B cell (primary cell): ENCODE measurements at regions not wholly inside any gene's neighbourhood (a gene's known extent, or its start where the extent isn't known, plus 50 kb on each side); places are given as distances from the start of the nearest gene placed in this dataset.

ENCODE experiments used
- ATAC-seq: fragments of 200-7000 bp; cut with Tn5 transposase; one replicate; pipeline ENCODE4 v1.10.0; 2021; ENCODE audit warnings: low read depth, mild to moderate bottlenecking, moderate number of reproducible peaks, moderate library complexity
- CTCF ChIA-PET: fragments of 350-600 bp; sonication (Branson Sonifier 250); formaldehyde crosslinking; loops from one replicate; lab custom pipeline; 2021; ENCODE audit warnings: antibody characterized with exemption, inconsistent platforms; lab: Charles Lee
- POLR2A ChIA-PET: fragments of 350-600 bp; sonication (Branson Sonifier 250); formaldehyde crosslinking; loops from one replicate; lab custom pipeline; 2021; ENCODE audit warnings: antibody characterized with exemption; lab: Charles Lee
- DNase-seq: peaks from one replicate; pipeline ENCODE4 v3.0.0; 2013
- H2AFZ ChIP-seq: 2 replicates; pipeline ENCODE4 v1.6.1; 2012; ENCODE audit warnings: mild to moderate bottlenecking, low read depth, low read length; ENCODE audit not compliant: insufficient read depth, poor library complexity, severe bottlenecking
- H3K27ac ChIP-seq, 2 donors: 1 replicate in 1 of 2; 2 replicates in 1 of 2; pipeline ENCODE4 v1.5.1; 2012 to 2013; ENCODE audit warnings: low read length in 2 of 2, mild to moderate bottlenecking in 2 of 2, moderate library complexity in 1 of 2
- H3K27me3 ChIP-seq, 4 experiments: fragments of 200-600 bp in 1 of 4; sonication (generic) in 1 of 4; replicated peaks in 1 of 4; 1 replicate in 2 of 4; 2 replicates in 2 of 4; pipeline versions ENCODE4 v1.6.1 to v1.7.0; 2013 to 2016; ENCODE audit warnings: low read length in 3 of 4, mild to moderate bottlenecking in 2 of 4, mixed read lengths in 1 of 4, moderate library complexity in 1 of 4; ENCODE audit not compliant: insufficient read depth in 4 of 4, control insufficient read depth in 3 of 4; ENCODE audit errors: control extremely low read depth in 1 of 4
- H3K36me3 ChIP-seq, 2 experiments: replicated peaks in 1 of 2; 1 replicate in 1 of 2; 2 replicates in 1 of 2; pipeline versions ENCODE4 v1.6.1 to v1.7.1; 2013; ENCODE audit warnings: low read length in 1 of 2; ENCODE audit not compliant: insufficient read depth in 2 of 2, control insufficient read depth in 1 of 2; ENCODE audit errors: control extremely low read depth in 1 of 2, extremely low read depth in 1 of 2
- H3K4me1 ChIP-seq, 2 donors: fragments of 200-600 bp in 1 of 2; sonication (generic) in 1 of 2; 1 replicate in 1 of 2; 2 replicates in 1 of 2; pipeline versions ENCODE4 v1.5.1 to v1.6.1; 2013 to 2017; ENCODE audit warnings: low read length in 2 of 2; ENCODE audit not compliant: control insufficient read depth in 2 of 2, insufficient read depth in 2 of 2
- H3K4me2 ChIP-seq: replicated peaks from 2 replicates; pipeline ENCODE3; 2012; ENCODE audit warnings: mild to moderate bottlenecking, low read depth, low read length; ENCODE audit not compliant: poor library complexity, severe bottlenecking
- H3K4me3 ChIP-seq, 5 experiments: fragments of 200-600 bp in 1 of 5; sonication (generic) in 1 of 5; 1 replicate in 3 of 5; 2 replicates in 2 of 5; pipeline versions ENCODE4 v1.5.1 to v1.7.0; 2011 to 2016; ENCODE audit warnings: low read length in 4 of 5, mild to moderate bottlenecking in 4 of 5, low read depth in 2 of 5, control low read depth in 1 of 5, moderate library complexity in 1 of 5; ENCODE audit not compliant: insufficient read depth in 1 of 5; ENCODE audit errors: control extremely low read depth in 1 of 5, extremely low read depth in 1 of 5
- H3K79me2 ChIP-seq: fragments of 200-600 bp; sonication (generic); one replicate; pipeline ENCODE4 v1.6.0; 2016; ENCODE audit warnings: low read length; ENCODE audit not compliant: control insufficient read depth, insufficient read depth
- H3K9ac ChIP-seq: fragments of 200-600 bp; sonication (generic); 2 replicates; pipeline ENCODE4 v1.6.1; 2017; ENCODE audit warnings: mild to moderate bottlenecking, low read length, moderate library complexity
- H3K9me3 ChIP-seq, 3 donors: one replicate each; pipeline versions ENCODE4 v1.6.1 to v1.7.1; 2013; ENCODE audit warnings: low read length in 2 of 3; ENCODE audit not compliant: control insufficient read depth in 2 of 3, insufficient read depth in 1 of 3; ENCODE audit errors: control extremely low read depth in 1 of 3
- H4K20me1 ChIP-seq: 2 replicates; pipeline ENCODE4 v1.6.0; 2012; ENCODE audit warnings: mild to moderate bottlenecking, low read length; ENCODE audit not compliant: insufficient read depth, control insufficient read depth, poor library complexity, severe bottlenecking
- H3K27ac Mint-ChIP-seq: one replicate; pipeline ENCODE4 v1.8.0; 2021; ENCODE audit warnings: mixed read lengths
- H3K27me3 Mint-ChIP-seq: one replicate; pipeline ENCODE4 v1.8.0; 2021; ENCODE audit warnings: mixed read lengths
- H3K4me1 Mint-ChIP-seq: one replicate; pipeline ENCODE4 v1.8.0; 2021; ENCODE audit warnings: mixed read lengths
- H3K4me3 Mint-ChIP-seq: one replicate; pipeline ENCODE4 v1.8.0; 2021; ENCODE audit warnings: mixed read lengths
- H3K9me3 Mint-ChIP-seq: one replicate; pipeline ENCODE4 v1.8.0; 2022; ENCODE audit warnings: mixed read lengths; ENCODE audit not compliant: insufficient read depth
- CTCF ChIP-seq: fragments of 200-600 bp; IDR thresholded peaks from one replicate; pipeline ENCODE4 v1.8.0; 2022; ENCODE audit warnings: antibody characterized with exemption, mild to moderate bottlenecking
- EZH2 ChIP-seq: IDR thresholded peaks from 2 replicates; pipeline ENCODE4 v1.6.1; 2012; ENCODE audit warnings: borderline replicate concordance, low read depth, mild to moderate bottlenecking, moderate library complexity, low read length; ENCODE audit not compliant: insufficient read depth, poor library complexity, severe bottlenecking
- WGBS: methylation state at CpG from one replicate; pipeline ENCODE4 v1.1.5; 2013; ENCODE audit warnings: missing lambda C conversion rate; ENCODE audit not compliant: insufficient coverage; 5-methylcytosine and 5-hydroxymethylcytosine counted together
- intact Hi-C: fragments of 100-400 bp; cut with micrococcal nuclease; formaldehyde crosslinking; loops from one replicate; pipeline ENCODE4 v1.10.0; 2022

- no peaks in the 10 kb centered on the region for H4K20me1 ChIP-seq
- H3K9me3 ChIP-seq, result peaks cover 0 to 8% (median 0%) of the 10 kb centered on the region in 3 donors
- no peaks in the 10 kb centered on the region for H3K27me3 ChIP-seq
- H3K4me2 ChIP-seq, result no peak overlapping the region
- no peaks in the 10 kb centered on the region for H3K36me3 ChIP-seq
- Mint-ChIP-seq H3K27ac (no peak overlapping the region), H3K4me3 (no peak overlapping the region), H3K4me1 (no peaks in the 10 kb centered on the region), H3K27me3 (peaks cover 5% of the 10 kb centered on the region), H3K9me3 (peaks cover 8% of the 10 kb centered on the region)
- no peaks in the 10 kb centered on the region for H3K4me1 ChIP-seq
- intact Hi-C loops, result no loop called here
- H3K4me3 ChIP-seq, result no peak overlapping the region
- H3K79me2 ChIP-seq, result no peaks in the 10 kb centered on the region
- no peak overlapping the region for H3K27ac ChIP-seq
- H3K9ac ChIP-seq, result no peak overlapping the region
- TF ChIP-seq EZH2 (no peak), CTCF (no peak)
- no peak overlapping the region for H2AFZ ChIP-seq
- DNase-seq, result no peak
- CTCF ChIA-PET, result no interaction called here
- no peak for ATAC-seq
- WGBS, result 86% methylated on average over 13 of the region's 13 CpGs
- POLR2A ChIA-PET, result no interaction called here
These were observed 69.3 kb upstream of the RGMA start for GRCh38 chr15:93158097-93158900.

- ATAC-seq (no peak), DNase-seq (no peak)
- Histone ChIP-seq H3K36me3 (no peaks in the 10 kb centered on the region), H3K4me1 (no peaks in the 10 kb centered on the region), H4K20me1 (no peaks in the 10 kb centered on the region), H3K9me3 (peaks cover 0 to 6% (median 0%) of the 10 kb centered on the region in 3 donors), H3K27ac (no peak overlapping the region), H3K4me2 (no peak overlapping the region), H3K27me3 (peaks cover 0 to 6% (median 0%) of the 10 kb centered on the region in 4 experiments), H2AFZ (no peak overlapping the region), H3K4me3 (no peak overlapping the region), H3K9ac (no peak overlapping the region), H3K79me2 (no peaks in the 10 kb centered on the region)
- Mint-ChIP-seq H3K4me1 (no peaks in the 10 kb centered on the region), H3K9me3 (peaks cover 8% of the 10 kb centered on the region), H3K27ac (no peak overlapping the region), H3K27me3 (peaks cover 24% of the 10 kb centered on the region), H3K4me3 (no peak overlapping the region)
- ChIA-PET POLR2A (no interaction called here), CTCF (no interaction called here)
- intact Hi-C loops, result no loop called here
- WGBS, result 100% methylated on average over 1 of the region's 5 CpGs
- TF ChIP-seq EZH2 (no peak), CTCF (no peak)
These were observed 65.7 kb upstream of the RGMA start for GRCh38 chr15:93154666-93155065.
